ENCODE measurements at regions not wholly inside any gene's neighbourhood (a gene's known extent, or its start where the extent isn't known, plus 50 kb on each side); places are given as distances from the start of the nearest gene placed in this dataset.

GRCh38 chr7:155228459-155228845 is 69.2 kb upstream of the INSIG1 start:
- Histone ChIP-seq H3K27me3 (ENCODE audit: control insufficient read depth, insufficient read depth, low read length) (no peaks in the 10 kb centered on the region), H3K4me2 (ENCODE audit: low read length) (peak overlapping the region; percentile 0), H3K36me3 (ENCODE audit: insufficient read depth, low read length) (no peaks in the 10 kb centered on the region), H3K9me3 (replicated peaks; ENCODE audit: low read length) (no peaks in the 10 kb centered on the region), H3K9ac (ENCODE audit: low read depth, low read length) (peak overlapping the region; percentile 33), H3K4me1 (ENCODE audit: control insufficient read depth, insufficient read depth, low read length) (peaks cover 25% of the 10 kb centered on the region), H3K4me3 (ENCODE audit: low read length) (no peak overlapping the region)

GRCh38 chr7:155228894-155229293 is 68.8 kb upstream of the INSIG1 start:
- Histone ChIP-seq H3K4me1 (ENCODE audit: control insufficient read depth, insufficient read depth, low read length) (peaks cover 25% of the 10 kb centered on the region), H3K4me2 (ENCODE audit: low read length) (no peak overlapping the region), H3K4me3 (ENCODE audit: low read length) (no peak overlapping the region), H3K9me3 (replicated peaks; ENCODE audit: low read length) (no peaks in the 10 kb centered on the region), H3K36me3 (ENCODE audit: insufficient read depth, low read length) (no peaks in the 10 kb centered on the region), H3K9ac (ENCODE audit: low read depth, low read length) (peak overlapping the region; percentile 33), H3K27me3 (ENCODE audit: control insufficient read depth, insufficient read depth, low read length) (no peaks in the 10 kb centered on the region)

- Histone ChIP-seq H3K9ac (ENCODE audit: low read depth, low read length) (peak overlapping the region; percentile 45), H3K4me2 (ENCODE audit: low read length) (peak overlapping the region; percentile 47), H3K4me1 (ENCODE audit: control insufficient read depth, insufficient read depth, low read length) (peaks cover 25% of the 10 kb centered on the region), H3K4me3 (ENCODE audit: low read length) (no peak overlapping the region), H3K36me3 (ENCODE audit: insufficient read depth, low read length) (no peaks in the 10 kb centered on the region), H3K9me3 (replicated peaks; ENCODE audit: low read length) (no peaks in the 10 kb centered on the region), H3K27me3 (ENCODE audit: control insufficient read depth, insufficient read depth, low read length) (no peaks in the 10 kb centered on the region)
These were observed 68.0 kb upstream of the INSIG1 start for GRCh38 chr7:155229548-155230168.

GRCh38 chr7:155230169-155230593 is 67.5 kb upstream of the INSIG1 start:
- Histone ChIP-seq H3K4me2 (ENCODE audit: low read length) (peak overlapping the region; percentile 47), H3K9ac (ENCODE audit: low read depth, low read length) (peak overlapping the region; percentile 45), H3K9me3 (replicated peaks; ENCODE audit: low read length) (no peaks in the 10 kb centered on the region), H3K4me3 (ENCODE audit: low read length) (no peak overlapping the region), H3K36me3 (ENCODE audit: insufficient read depth, low read length) (no peaks in the 10 kb centered on the region), H3K4me1 (ENCODE audit: control insufficient read depth, insufficient read depth, low read length) (peaks cover 25% of the 10 kb centered on the region), H3K27me3 (ENCODE audit: control insufficient read depth, insufficient read depth, low read length) (no peaks in the 10 kb centered on the region)

- H3K36me3 ChIP-seq (ENCODE audit: insufficient read depth, low read length): no peaks in the 10 kb centered on the region
- no peak overlapping the region for H3K9ac ChIP-seq (ENCODE audit: low read depth, low read length)
- H3K4me2 ChIP-seq (ENCODE audit: low read length): no peak overlapping the region
- no peaks in the 10 kb centered on the region for H3K9me3 ChIP-seq (replicated peaks; ENCODE audit: low read length)
- H3K27me3 ChIP-seq (ENCODE audit: control insufficient read depth, insufficient read depth, low read length): peaks cover 6% of the 10 kb centered on the region
- no peak overlapping the region for H3K4me3 ChIP-seq (ENCODE audit: low read length)
- H3K4me1 ChIP-seq (ENCODE audit: control insufficient read depth, insufficient read depth, low read length): peaks cover 25% of the 10 kb centered on the region
These were observed 66.4 kb upstream of the INSIG1 start for GRCh38 chr7:155231241-155231800.

GRCh38 chr7:155231941-155232340 is 65.7 kb upstream of the INSIG1 start:
- H3K4me1 ChIP-seq (ENCODE audit: control insufficient read depth, insufficient read depth, low read length): peaks cover 25% of the 10 kb centered on the region
- no peak overlapping the region for H3K4me2 ChIP-seq (ENCODE audit: low read length)
- H3K27me3 ChIP-seq (ENCODE audit: control insufficient read depth, insufficient read depth, low read length): peaks cover 10% of the 10 kb centered on the region
- H3K9me3 ChIP-seq (replicated peaks; ENCODE audit: low read length): no peaks in the 10 kb centered on the region
- H3K9ac ChIP-seq (ENCODE audit: low read depth, low read length): no peak overlapping the region
- no peaks in the 10 kb centered on the region for H3K36me3 ChIP-seq (ENCODE audit: insufficient read depth, low read length)
- no peak overlapping the region for H3K4me3 ChIP-seq (ENCODE audit: low read length)

GRCh38 chr7:155232911-155233310 is 64.8 kb upstream of the INSIG1 start:
- no peak overlapping the region for H3K9ac ChIP-seq (ENCODE audit: low read depth, low read length)
- no peak overlapping the region for H3K4me3 ChIP-seq (ENCODE audit: low read length)
- no peaks in the 10 kb centered on the region for H3K9me3 ChIP-seq (replicated peaks; ENCODE audit: low read length)

GRCh38 chr7:155233311-155234157 is 64.1 kb upstream of the INSIG1 start:
- Histone ChIP-seq H3K4me2 (ENCODE audit: low read length) (no peak overlapping the region), H3K4me1 (ENCODE audit: control insufficient read depth, insufficient read depth, low read length) (peaks cover 16% of the 10 kb centered on the region), H3K27me3 (ENCODE audit: control insufficient read depth, insufficient read depth, low read length) (peaks cover 10% of the 10 kb centered on the region), H3K36me3 (ENCODE audit: insufficient read depth, low read length) (no peaks in the 10 kb centered on the region), H3K9ac (ENCODE audit: low read depth, low read length) (no peak overlapping the region), H3K4me3 (ENCODE audit: low read length) (no peak overlapping the region), H3K9me3 (replicated peaks; ENCODE audit: low read length) (no peaks in the 10 kb centered on the region)

More at GRCh38 chr7:155232911-155233310, 64.8 kb upstream of the INSIG1 start:
- Histone ChIP-seq H3K4me1 (ENCODE audit: control insufficient read depth, insufficient read depth, low read length) (peaks cover 22% of the 10 kb centered on the region), H3K27me3 (ENCODE audit: control insufficient read depth, insufficient read depth, low read length) (peaks cover 10% of the 10 kb centered on the region), H3K36me3 (ENCODE audit: insufficient read depth, low read length) (no peaks in the 10 kb centered on the region), H3K4me2 (ENCODE audit: low read length) (no peak overlapping the region)

GRCh38 chr7:155234158-155234492 is 63.6 kb upstream of the INSIG1 start:
- Histone ChIP-seq H3K4me3 (ENCODE audit: low read length) (no peak overlapping the region), H3K27me3 (ENCODE audit: control insufficient read depth, insufficient read depth, low read length) (peaks cover 12% of the 10 kb centered on the region), H3K36me3 (ENCODE audit: insufficient read depth, low read length) (no peaks in the 10 kb centered on the region), H3K9me3 (replicated peaks; ENCODE audit: low read length) (no peaks in the 10 kb centered on the region), H3K4me2 (ENCODE audit: low read length) (no peak overlapping the region), H3K4me1 (ENCODE audit: control insufficient read depth, insufficient read depth, low read length) (peaks cover 10% of the 10 kb centered on the region), H3K9ac (ENCODE audit: low read depth, low read length) (no peak overlapping the region)

GRCh38 chr7:155234950-155235789 is 62.5 kb upstream of the INSIG1 start:
- H3K27me3 ChIP-seq (ENCODE audit: control insufficient read depth, insufficient read depth, low read length): peaks cover 21% of the 10 kb centered on the region
- no peak overlapping the region for H3K4me2 ChIP-seq (ENCODE audit: low read length)
- H3K9ac ChIP-seq (ENCODE audit: low read depth, low read length): no peak overlapping the region
- no peaks in the 10 kb centered on the region for H3K4me1 ChIP-seq (ENCODE audit: control insufficient read depth, insufficient read depth, low read length)
- no peak overlapping the region for H3K4me3 ChIP-seq (ENCODE audit: low read length)
- no peaks in the 10 kb centered on the region for H3K36me3 ChIP-seq (ENCODE audit: insufficient read depth, low read length)
- no peaks in the 10 kb centered on the region for H3K9me3 ChIP-seq (replicated peaks; ENCODE audit: low read length)

- no peaks in the 10 kb centered on the region for H3K36me3 ChIP-seq (ENCODE audit: insufficient read depth, low read length)
- H3K27me3 ChIP-seq (ENCODE audit: control insufficient read depth, insufficient read depth, low read length): peaks cover 21% of the 10 kb centered on the region
- no peak overlapping the region for H3K4me2 ChIP-seq (ENCODE audit: low read length)
- H3K9me3 ChIP-seq (replicated peaks; ENCODE audit: low read length): no peaks in the 10 kb centered on the region
- no peaks in the 10 kb centered on the region for H3K4me1 ChIP-seq (ENCODE audit: control insufficient read depth, insufficient read depth, low read length)
- no peak overlapping the region for H3K9ac ChIP-seq (ENCODE audit: low read depth, low read length)
- no peak overlapping the region for H3K4me3 ChIP-seq (ENCODE audit: low read length)
These were observed 61.3 kb upstream of the INSIG1 start for GRCh38 chr7:155236386-155236785.
